Progenitor cell of endocrine pancreas (in vitro differentiated cells): ENCODE measurements at regions not wholly inside any gene's neighbourhood (a gene's known extent, or its start where the extent isn't known, plus 50 kb on each side); places are given as distances from the start of the nearest gene placed in this dataset.

Experiments
- DNase-seq: peaks from one replicate; pipeline ENCODE4 v3.0.0; 2021; ENCODE audit warnings: low spot score; ENCODE audit not compliant: unreplicated experiment
- H3K27ac Mint-ChIP-seq: 2 replicates; pipeline ENCODE4 v1.8.0; 2021; ENCODE audit warnings: mild to moderate bottlenecking, moderate library complexity, mixed read lengths
- H3K27me3 Mint-ChIP-seq: 2 replicates; pipeline ENCODE4 v1.8.0; 2021; ENCODE audit warnings: mixed read lengths
- H3K36me3 Mint-ChIP-seq: 2 replicates; pipeline ENCODE4 v1.8.0; 2022; ENCODE audit warnings: mixed read lengths; ENCODE audit not compliant: insufficient read depth
- H3K4me1 Mint-ChIP-seq: 2 replicates; pipeline ENCODE4 v1.8.0; 2021; ENCODE audit warnings: low read depth, mixed read lengths
- H3K4me3 Mint-ChIP-seq: 2 replicates; pipeline ENCODE4 v1.8.0; 2021; ENCODE audit warnings: low read depth, mild to moderate bottlenecking, moderate library complexity, mixed read lengths
- H3K9me3 Mint-ChIP-seq: 2 replicates; pipeline ENCODE4 v1.8.0; 2021; ENCODE audit warnings: low read depth, mixed read lengths
- CTCF ChIP-seq: fragments of 200-600 bp; sonication (generic); IDR thresholded peaks from one replicate; pipeline ENCODE4 v1.5.0; 2021; ENCODE audit warnings: antibody characterized with exemption, mild to moderate bottlenecking; ENCODE audit not compliant: unreplicated experiment

GRCh38 chr2:82345910-82346309, 2041.4 kb upstream of the LRRTM1 start:
- Mint-ChIP-seq H3K27ac (no peak overlapping the region), H3K36me3 (no peaks in the 10 kb centered on the region), H3K9me3 (no peaks in the 10 kb centered on the region), H3K4me1 (no peaks in the 10 kb centered on the region), H3K4me3 (no peak overlapping the region), H3K27me3 (no peaks in the 10 kb centered on the region)
- no peak for TF ChIP-seq CTCF
- DNase-seq: no peak

- Mint-ChIP-seq H3K27ac (no peak overlapping the region), H3K36me3 (no peaks in the 10 kb centered on the region)
Measured at GRCh38 chr2:82344670-82345069, 2040.1 kb upstream of the LRRTM1 start.

GRCh38 chr2:82342356-82342755, 2037.8 kb upstream of the LRRTM1 start:
- H3K4me3 Mint-ChIP-seq: no peak overlapping the region
- H3K9me3 Mint-ChIP-seq: no peaks in the 10 kb centered on the region
- H3K27me3 Mint-ChIP-seq: no peaks in the 10 kb centered on the region
- no peaks in the 10 kb centered on the region for H3K4me1 Mint-ChIP-seq
- DNase-seq: no peak
- TF ChIP-seq CTCF: no peak
- H3K36me3 Mint-ChIP-seq: no peaks in the 10 kb centered on the region
- no peak overlapping the region for H3K27ac Mint-ChIP-seq

More at GRCh38 chr2:82344670-82345069, 2040.1 kb upstream of the LRRTM1 start:
- Mint-ChIP-seq H3K4me3 (no peak overlapping the region), H3K4me1 (no peaks in the 10 kb centered on the region), H3K27me3 (no peaks in the 10 kb centered on the region), H3K9me3 (no peaks in the 10 kb centered on the region)
- TF ChIP-seq CTCF: peak; percentile 51
- DNase-seq: no peak

GRCh38 chr2:82340578-82341053, 2036.1 kb upstream of the LRRTM1 start:
- Mint-ChIP-seq H3K27me3 (no peaks in the 10 kb centered on the region), H3K4me3 (no peak overlapping the region), H3K36me3 (no peaks in the 10 kb centered on the region), H3K4me1 (no peaks in the 10 kb centered on the region), H3K27ac (no peak overlapping the region), H3K9me3 (no peaks in the 10 kb centered on the region)
- TF ChIP-seq CTCF: no peak
- no peak for DNase-seq

GRCh38 chr2:82339805-82340204, 2035.3 kb upstream of the LRRTM1 start:
- no peaks in the 10 kb centered on the region for H3K36me3 Mint-ChIP-seq
- TF ChIP-seq CTCF: no peak
- no peaks in the 10 kb centered on the region for H3K27me3 Mint-ChIP-seq

More at GRCh38 chr2:82339805-82340204, 2035.3 kb upstream of the LRRTM1 start:
- Mint-ChIP-seq H3K4me3 (no peak overlapping the region), H3K4me1 (no peaks in the 10 kb centered on the region), H3K9me3 (no peaks in the 10 kb centered on the region), H3K27ac (no peak overlapping the region)
- no peak for DNase-seq
